B cell (primary cell): ENCODE measurements at regions not wholly inside any gene's neighbourhood (a gene's known extent, or its start where the extent isn't known, plus 50 kb on each side); places are given as distances from the start of the nearest gene placed in this dataset.

Experiments
- ATAC-seq: fragments of 200-7000 bp; cut with Tn5 transposase; one replicate; pipeline ENCODE4 v1.10.0; 2021; ENCODE audit warnings: low read depth, mild to moderate bottlenecking, moderate number of reproducible peaks, moderate library complexity
- CTCF ChIA-PET: fragments of 350-600 bp; sonication (Branson Sonifier 250); formaldehyde crosslinking; loops from one replicate; lab custom pipeline; 2021; ENCODE audit warnings: antibody characterized with exemption, inconsistent platforms; lab: Charles Lee
- POLR2A ChIA-PET: fragments of 350-600 bp; sonication (Branson Sonifier 250); formaldehyde crosslinking; loops from one replicate; lab custom pipeline; 2021; ENCODE audit warnings: antibody characterized with exemption; lab: Charles Lee
- DNase-seq: peaks from one replicate; pipeline ENCODE4 v3.0.0; 2013
- H2AFZ ChIP-seq: 2 replicates; pipeline ENCODE4 v1.6.1; 2012; ENCODE audit warnings: mild to moderate bottlenecking, low read depth, low read length; ENCODE audit not compliant: insufficient read depth, poor library complexity, severe bottlenecking
- H3K27ac ChIP-seq, 2 donors: 1 replicate in 1 of 2; 2 replicates in 1 of 2; pipeline ENCODE4 v1.5.1; 2012 to 2013; ENCODE audit warnings: low read length in 2 of 2, mild to moderate bottlenecking in 2 of 2, moderate library complexity in 1 of 2
- H3K27me3 ChIP-seq, 4 experiments: fragments of 200-600 bp in 1 of 4; sonication (generic) in 1 of 4; replicated peaks in 1 of 4; 1 replicate in 2 of 4; 2 replicates in 2 of 4; pipeline versions ENCODE4 v1.6.1 to v1.7.0; 2013 to 2016; ENCODE audit warnings: low read length in 3 of 4, mild to moderate bottlenecking in 2 of 4, mixed read lengths in 1 of 4, moderate library complexity in 1 of 4; ENCODE audit not compliant: insufficient read depth in 4 of 4, control insufficient read depth in 3 of 4; ENCODE audit errors: control extremely low read depth in 1 of 4
- H3K36me3 ChIP-seq, 2 experiments: replicated peaks in 1 of 2; 1 replicate in 1 of 2; 2 replicates in 1 of 2; pipeline versions ENCODE4 v1.6.1 to v1.7.1; 2013; ENCODE audit warnings: low read length in 1 of 2; ENCODE audit not compliant: insufficient read depth in 2 of 2, control insufficient read depth in 1 of 2; ENCODE audit errors: control extremely low read depth in 1 of 2, extremely low read depth in 1 of 2
- H3K4me1 ChIP-seq, 2 donors: fragments of 200-600 bp in 1 of 2; sonication (generic) in 1 of 2; 1 replicate in 1 of 2; 2 replicates in 1 of 2; pipeline versions ENCODE4 v1.5.1 to v1.6.1; 2013 to 2017; ENCODE audit warnings: low read length in 2 of 2; ENCODE audit not compliant: control insufficient read depth in 2 of 2, insufficient read depth in 2 of 2
- H3K4me2 ChIP-seq: replicated peaks from 2 replicates; pipeline ENCODE3; 2012; ENCODE audit warnings: mild to moderate bottlenecking, low read depth, low read length; ENCODE audit not compliant: poor library complexity, severe bottlenecking
- H3K4me3 ChIP-seq, 5 experiments: fragments of 200-600 bp in 1 of 5; sonication (generic) in 1 of 5; 1 replicate in 3 of 5; 2 replicates in 2 of 5; pipeline versions ENCODE4 v1.5.1 to v1.7.0; 2011 to 2016; ENCODE audit warnings: low read length in 4 of 5, mild to moderate bottlenecking in 4 of 5, low read depth in 2 of 5, control low read depth in 1 of 5, moderate library complexity in 1 of 5; ENCODE audit not compliant: insufficient read depth in 1 of 5; ENCODE audit errors: control extremely low read depth in 1 of 5, extremely low read depth in 1 of 5
- H3K79me2 ChIP-seq: fragments of 200-600 bp; sonication (generic); one replicate; pipeline ENCODE4 v1.6.0; 2016; ENCODE audit warnings: low read length; ENCODE audit not compliant: control insufficient read depth, insufficient read depth
- H3K9ac ChIP-seq: fragments of 200-600 bp; sonication (generic); 2 replicates; pipeline ENCODE4 v1.6.1; 2017; ENCODE audit warnings: mild to moderate bottlenecking, low read length, moderate library complexity
- H3K9me3 ChIP-seq, 3 donors: one replicate each; pipeline versions ENCODE4 v1.6.1 to v1.7.1; 2013; ENCODE audit warnings: low read length in 2 of 3; ENCODE audit not compliant: control insufficient read depth in 2 of 3, insufficient read depth in 1 of 3; ENCODE audit errors: control extremely low read depth in 1 of 3
- H4K20me1 ChIP-seq: 2 replicates; pipeline ENCODE4 v1.6.0; 2012; ENCODE audit warnings: mild to moderate bottlenecking, low read length; ENCODE audit not compliant: insufficient read depth, control insufficient read depth, poor library complexity, severe bottlenecking
- H3K27ac Mint-ChIP-seq: one replicate; pipeline ENCODE4 v1.8.0; 2021; ENCODE audit warnings: mixed read lengths
- H3K27me3 Mint-ChIP-seq: one replicate; pipeline ENCODE4 v1.8.0; 2021; ENCODE audit warnings: mixed read lengths
- H3K4me1 Mint-ChIP-seq: one replicate; pipeline ENCODE4 v1.8.0; 2021; ENCODE audit warnings: mixed read lengths
- H3K4me3 Mint-ChIP-seq: one replicate; pipeline ENCODE4 v1.8.0; 2021; ENCODE audit warnings: mixed read lengths
- H3K9me3 Mint-ChIP-seq: one replicate; pipeline ENCODE4 v1.8.0; 2022; ENCODE audit warnings: mixed read lengths; ENCODE audit not compliant: insufficient read depth
- EZH2 ChIP-seq: IDR thresholded peaks from 2 replicates; pipeline ENCODE4 v1.6.1; 2012; ENCODE audit warnings: borderline replicate concordance, low read depth, mild to moderate bottlenecking, moderate library complexity, low read length; ENCODE audit not compliant: insufficient read depth, poor library complexity, severe bottlenecking
- WGBS: methylation state at CpG from one replicate; pipeline ENCODE4 v1.1.5; 2013; ENCODE audit warnings: missing lambda C conversion rate; ENCODE audit not compliant: insufficient coverage; 5-methylcytosine and 5-hydroxymethylcytosine counted together
- intact Hi-C: fragments of 100-400 bp; cut with micrococcal nuclease; formaldehyde crosslinking; loops from one replicate; pipeline ENCODE4 v1.10.0; 2022
- TF ChIP-seq, protein P1 (sequence below): fragments of 200-600 bp; IDR thresholded peaks from one replicate; pipeline ENCODE4 v1.8.0; 2022; ENCODE audit warnings: antibody characterized with exemption, mild to moderate bottlenecking

GRCh38 chr5:143581147-143581546 is 177.7 kb upstream of the NR3C1 start:
- no peaks in the 10 kb centered on the region for H3K9me3 ChIP-seq
- Mint-ChIP-seq H3K27me3 (no peaks in the 10 kb centered on the region), H3K27ac (no peak overlapping the region), H3K9me3 (no peaks in the 10 kb centered on the region), H3K4me1 (peaks cover 18% of the 10 kb centered on the region), H3K4me3 (no peak overlapping the region)
- DNase-seq (no peak), ATAC-seq (no peak)
- no peaks in the 10 kb centered on the region for H3K79me2 ChIP-seq
- POLR2A ChIA-PET: no interaction called here
- no peak overlapping the region for H3K9ac ChIP-seq
- intact Hi-C loops: loop anchor here (10.0 kb wide), 1 partner anchor 576 kb away; no protein-coding TSS in a partner anchor
- no peaks in the 10 kb centered on the region for H3K36me3 ChIP-seq
- H2AFZ ChIP-seq: no peak overlapping the region
- TF ChIP-seq EZH2: no peak
- TF ChIP-seq, protein P1, sequence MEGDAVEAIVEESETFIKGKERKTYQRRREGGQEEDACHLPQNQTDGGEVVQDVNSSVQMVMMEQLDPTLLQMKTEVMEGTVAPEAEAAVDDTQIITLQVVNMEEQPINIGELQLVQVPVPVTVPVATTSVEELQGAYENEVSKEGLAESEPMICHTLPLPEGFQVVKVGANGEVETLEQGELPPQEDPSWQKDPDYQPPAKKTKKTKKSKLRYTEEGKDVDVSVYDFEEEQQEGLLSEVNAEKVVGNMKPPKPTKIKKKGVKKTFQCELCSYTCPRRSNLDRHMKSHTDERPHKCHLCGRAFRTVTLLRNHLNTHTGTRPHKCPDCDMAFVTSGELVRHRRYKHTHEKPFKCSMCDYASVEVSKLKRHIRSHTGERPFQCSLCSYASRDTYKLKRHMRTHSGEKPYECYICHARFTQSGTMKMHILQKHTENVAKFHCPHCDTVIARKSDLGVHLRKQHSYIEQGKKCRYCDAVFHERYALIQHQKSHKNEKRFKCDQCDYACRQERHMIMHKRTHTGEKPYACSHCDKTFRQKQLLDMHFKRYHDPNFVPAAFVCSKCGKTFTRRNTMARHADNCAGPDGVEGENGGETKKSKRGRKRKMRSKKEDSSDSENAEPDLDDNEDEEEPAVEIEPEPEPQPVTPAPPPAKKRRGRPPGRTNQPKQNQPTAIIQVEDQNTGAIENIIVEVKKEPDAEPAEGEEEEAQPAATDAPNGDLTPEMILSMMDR: no peak
- CTCF ChIA-PET: no interaction called here
- H3K27me3 ChIP-seq: no peaks in the 10 kb centered on the region
- H3K27ac ChIP-seq: no peak overlapping the region
- no peak overlapping the region for H3K4me2 ChIP-seq
- H3K4me1 ChIP-seq: peaks cover 13 to 14% of the 10 kb centered on the region in 2 donors
- H3K4me3 ChIP-seq: no peak overlapping the region
- H4K20me1 ChIP-seq: no peaks in the 10 kb centered on the region
- 100% methylated on average over 3 of the region's 3 CpGs for WGBS

DNA sequence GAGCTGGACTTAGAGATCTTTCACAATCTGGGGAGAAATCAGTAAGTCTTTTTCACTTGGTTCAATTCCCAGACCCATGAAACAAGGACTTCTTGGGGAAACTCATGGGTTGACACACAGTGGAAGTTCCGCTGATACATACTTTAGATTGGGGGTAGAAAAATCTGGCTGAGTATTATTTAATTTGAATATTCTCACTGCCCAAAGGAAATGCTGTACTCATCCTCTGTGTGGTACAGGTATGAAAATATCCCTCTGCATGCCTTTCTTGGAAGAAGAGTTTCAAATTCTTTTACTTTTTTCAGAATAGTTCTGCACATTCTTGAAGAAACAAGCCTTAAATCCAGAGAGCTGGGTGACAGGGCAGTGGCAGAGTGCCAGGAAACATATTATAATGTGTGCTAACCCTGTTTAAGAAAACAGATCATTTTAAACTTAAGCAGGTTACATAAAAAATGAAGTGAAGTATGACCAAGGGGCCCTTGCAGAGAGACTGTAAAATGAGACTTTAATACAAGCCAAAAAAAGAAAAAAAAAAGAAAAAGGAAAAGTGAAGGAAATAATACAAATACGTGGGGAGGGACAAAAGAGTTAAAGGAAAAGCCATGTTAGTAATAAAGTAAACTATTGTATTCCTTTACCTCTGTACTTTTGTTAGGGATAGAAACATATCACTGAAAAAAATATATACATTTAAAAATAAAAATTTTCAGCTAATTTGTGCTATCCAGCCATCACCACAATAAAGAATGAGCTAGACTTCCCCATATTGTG is 173.4 kb upstream of the NR3C1 start:
- DNase-seq (no peak), ATAC-seq (no peak)
- H3K9me3 Mint-ChIP-seq: no peaks in the 10 kb centered on the region
- Histone ChIP-seq H3K36me3 (no peaks in the 10 kb centered on the region), H4K20me1 (no peaks in the 10 kb centered on the region), H3K4me3 (no peak overlapping the region), H3K27me3 (no peaks in the 10 kb centered on the region), H3K9me3 (no peaks in the 10 kb centered on the region), H3K4me2 (no peak overlapping the region), H3K27ac (no peak overlapping the region), H3K79me2 (no peaks in the 10 kb centered on the region), H2AFZ (no peak overlapping the region), H3K9ac (no peak overlapping the region), H3K4me1 (peaks cover 0 to 5% of the 10 kb centered on the region in 2 donors)
- H3K27ac Mint-ChIP-seq: no peak overlapping the region
- ChIA-PET CTCF (no interaction called here), POLR2A (no interaction called here)
- no peak for TF ChIP-seq EZH2
- TF ChIP-seq, protein P1: no peak
- intact Hi-C loops: no loop called here
- no peak overlapping the region for H3K4me3 Mint-ChIP-seq
- WGBS: no CpG with 5 or more reads among the region's 2 CpGs
- peaks cover 12% of the 10 kb centered on the region for H3K4me1 Mint-ChIP-seq
- H3K27me3 Mint-ChIP-seq: no peaks in the 10 kb centered on the region
